Activated CD8-positive, alpha-beta T cell treated with anti-CD3 and anti-CD28 coated beads for 36 hours (primary cell): ENCODE measurements at regions not wholly inside any gene's neighbourhood (a gene's known extent, or its start where the extent isn't known, plus 50 kb on each side); places are given as distances from the start of the nearest gene placed in this dataset.

Experiments
- ATAC-seq: fragments of 200-7000 bp; cut with Tn5 transposase; one replicate; pipeline ENCODE4 v1.10.0; 2021; ENCODE audit warnings: mild to moderate bottlenecking, moderate library complexity
- CTCF ChIA-PET: fragments of 350-600 bp; sonication (Branson Sonifier 250); formaldehyde crosslinking; loops from one replicate; lab custom pipeline; 2021; ENCODE audit warnings: antibody characterized with exemption; lab: Charles Lee
- POLR2A ChIA-PET: fragments of 350-600 bp; sonication (Branson Sonifier 250); formaldehyde crosslinking; loops from one replicate; lab custom pipeline; 2021; ENCODE audit warnings: antibody characterized with exemption; lab: Charles Lee
- DNase-seq: peaks from one replicate; pipeline ENCODE4 v3.0.0-alpha.2; 2020
- H3K27ac Mint-ChIP-seq: one replicate; pipeline ENCODE4 v1.8.0; 2021; ENCODE audit warnings: mild to moderate bottlenecking, mixed read lengths
- H3K27me3 Mint-ChIP-seq: one replicate; pipeline ENCODE4 v1.8.0; 2021; ENCODE audit warnings: mixed read lengths
- H3K36me3 Mint-ChIP-seq: one replicate; pipeline ENCODE4 v1.8.0; 2021; ENCODE audit warnings: low read depth, mixed read lengths
- H3K4me1 Mint-ChIP-seq: one replicate; pipeline ENCODE4 v1.8.0; 2021; ENCODE audit warnings: low read depth, mixed read lengths
- H3K4me3 Mint-ChIP-seq: one replicate; pipeline ENCODE4 v1.8.0; 2021; ENCODE audit warnings: mild to moderate bottlenecking, moderate library complexity, mixed read lengths
- H3K9me3 Mint-ChIP-seq: one replicate; pipeline ENCODE4 v1.8.0; 2021; ENCODE audit warnings: mixed read lengths
- CTCF ChIP-seq: fragments of 200-600 bp; IDR thresholded peaks from one replicate; pipeline ENCODE4 v1.8.0; 2022; ENCODE audit warnings: antibody characterized with exemption, mild to moderate bottlenecking
- intact Hi-C: fragments of 100-400 bp; cut with micrococcal nuclease; formaldehyde crosslinking; loops from one replicate; pipeline ENCODE4 v1.10.0; 2022

GRCh38 chr1:94656967-94657366 is 115.4 kb upstream of the F3 start:
- H3K4me3 Mint-ChIP-seq, result no peak overlapping the region
- H3K36me3 Mint-ChIP-seq, result no peaks in the 10 kb centered on the region
- no peak for DNase-seq
- ChIA-PET POLR2A (no interaction called here), CTCF (no interaction called here)
- intact Hi-C loops, result no loop called here
- no peak for TF ChIP-seq CTCF
- H3K9me3 Mint-ChIP-seq, result no peaks in the 10 kb centered on the region
- no peaks in the 10 kb centered on the region for H3K4me1 Mint-ChIP-seq
- peaks cover 2% of the 10 kb centered on the region for H3K27me3 Mint-ChIP-seq
- no peak for ATAC-seq
- no peak overlapping the region for H3K27ac Mint-ChIP-seq

GRCh38 chr1:94654919-94655318 is 113.4 kb upstream of the F3 start:
- Mint-ChIP-seq H3K9me3 (no peaks in the 10 kb centered on the region), H3K36me3 (no peaks in the 10 kb centered on the region), H3K4me3 (no peak overlapping the region), H3K4me1 (no peaks in the 10 kb centered on the region), H3K27ac (no peak overlapping the region), H3K27me3 (peaks cover 3% of the 10 kb centered on the region)
- ChIA-PET CTCF (interaction anchor here (0.9 kb wide), 1 partner anchor 43 kb away, joined by 3 read pairs; no protein-coding TSS in a partner anchor), POLR2A (no interaction called here)
- intact Hi-C loops, result no loop called here
- DNase-seq (no peak), ATAC-seq (no peak)
- no peak for TF ChIP-seq CTCF

GRCh38 chr1:94654459-94654858 is 112.9 kb upstream of the F3 start:
- Mint-ChIP-seq H3K27me3 (peaks cover 3% of the 10 kb centered on the region), H3K36me3 (no peaks in the 10 kb centered on the region), H3K4me1 (no peaks in the 10 kb centered on the region), H3K27ac (no peak overlapping the region), H3K4me3 (no peak overlapping the region), H3K9me3 (no peaks in the 10 kb centered on the region)
- CTCF ChIA-PET, result interaction anchor here (0.9 to 1.0 kb wide), 2 partner anchors 22 to 44 kb away, joined by 3 read pairs; no protein-coding TSS in a partner anchor
- ATAC-seq (no peak), DNase-seq (no peak)
- POLR2A ChIA-PET, result no interaction called here
- intact Hi-C loops, result no loop called here
- no peak for TF ChIP-seq CTCF

GRCh38 chr1:94654031-94654430 is 112.5 kb upstream of the F3 start:
- intact Hi-C loops, result no loop called here
- Mint-ChIP-seq H3K4me3 (no peak overlapping the region), H3K9me3 (no peaks in the 10 kb centered on the region), H3K36me3 (no peaks in the 10 kb centered on the region), H3K27me3 (peaks cover 3% of the 10 kb centered on the region), H3K4me1 (no peaks in the 10 kb centered on the region), H3K27ac (no peak overlapping the region)
- ATAC-seq, result no peak
- CTCF ChIA-PET, result interaction anchor here (0.9 to 1.0 kb wide), 2 partner anchors 22 to 44 kb away, joined by 3 read pairs; no protein-coding TSS in a partner anchor
- TF ChIP-seq CTCF, result no peak
- POLR2A ChIA-PET, result no interaction called here
- DNase-seq, result no peak

GRCh38 chr1:94653454-94653853 is 111.9 kb upstream of the F3 start:
- TF ChIP-seq CTCF, result no peak
- DNase-seq (no peak), ATAC-seq (no peak)
- ChIA-PET CTCF (interaction anchor here (1.0 kb wide), 1 partner anchor 21 kb away, joined by 3 read pairs; no protein-coding TSS in a partner anchor), POLR2A (no interaction called here)
- H3K9me3 Mint-ChIP-seq, result no peaks in the 10 kb centered on the region
- H3K27me3 Mint-ChIP-seq, result peaks cover 3% of the 10 kb centered on the region
- H3K4me3 Mint-ChIP-seq, result no peak overlapping the region
- no peaks in the 10 kb centered on the region for H3K4me1 Mint-ChIP-seq
- H3K27ac Mint-ChIP-seq, result no peak overlapping the region
- intact Hi-C loops, result no loop called here
- H3K36me3 Mint-ChIP-seq, result no peaks in the 10 kb centered on the region
